ENCODE measurements at regions not wholly inside any gene's neighbourhood (a gene's known extent, or its start where the extent isn't known, plus 50 kb on each side); places are given as distances from the start of the nearest gene placed in this dataset.

DNA sequence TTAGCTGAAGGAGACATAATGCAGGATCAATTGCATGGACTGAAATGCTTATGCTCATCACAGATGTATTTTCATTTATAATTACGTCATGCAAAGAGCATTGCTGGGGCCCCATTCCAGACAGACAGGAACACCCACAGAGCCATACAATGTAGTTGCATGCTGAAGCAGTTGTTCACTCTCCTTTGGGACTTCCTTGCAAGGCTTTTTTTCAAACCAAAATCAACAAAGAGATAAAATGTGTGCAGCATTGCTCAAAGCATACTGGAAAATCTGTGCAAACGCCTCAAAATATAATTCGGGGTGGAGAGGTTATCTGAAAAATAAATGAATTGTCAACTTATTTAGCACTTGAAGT is 463.2 kb downstream of the CDH2 start:
- no peak for DNase-seq (ENCODE audit: low read depth)
- TF ChIP-seq, protein P1, sequence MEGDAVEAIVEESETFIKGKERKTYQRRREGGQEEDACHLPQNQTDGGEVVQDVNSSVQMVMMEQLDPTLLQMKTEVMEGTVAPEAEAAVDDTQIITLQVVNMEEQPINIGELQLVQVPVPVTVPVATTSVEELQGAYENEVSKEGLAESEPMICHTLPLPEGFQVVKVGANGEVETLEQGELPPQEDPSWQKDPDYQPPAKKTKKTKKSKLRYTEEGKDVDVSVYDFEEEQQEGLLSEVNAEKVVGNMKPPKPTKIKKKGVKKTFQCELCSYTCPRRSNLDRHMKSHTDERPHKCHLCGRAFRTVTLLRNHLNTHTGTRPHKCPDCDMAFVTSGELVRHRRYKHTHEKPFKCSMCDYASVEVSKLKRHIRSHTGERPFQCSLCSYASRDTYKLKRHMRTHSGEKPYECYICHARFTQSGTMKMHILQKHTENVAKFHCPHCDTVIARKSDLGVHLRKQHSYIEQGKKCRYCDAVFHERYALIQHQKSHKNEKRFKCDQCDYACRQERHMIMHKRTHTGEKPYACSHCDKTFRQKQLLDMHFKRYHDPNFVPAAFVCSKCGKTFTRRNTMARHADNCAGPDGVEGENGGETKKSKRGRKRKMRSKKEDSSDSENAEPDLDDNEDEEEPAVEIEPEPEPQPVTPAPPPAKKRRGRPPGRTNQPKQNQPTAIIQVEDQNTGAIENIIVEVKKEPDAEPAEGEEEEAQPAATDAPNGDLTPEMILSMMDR (conservative IDR thresholded peaks at IDR 0.05; ENCODE audit: low read depth, low read length) = no peak
- no peak overlapping the region for H3K4me3 ChIP-seq (ENCODE audit: low read depth, low read length)

DNA sequence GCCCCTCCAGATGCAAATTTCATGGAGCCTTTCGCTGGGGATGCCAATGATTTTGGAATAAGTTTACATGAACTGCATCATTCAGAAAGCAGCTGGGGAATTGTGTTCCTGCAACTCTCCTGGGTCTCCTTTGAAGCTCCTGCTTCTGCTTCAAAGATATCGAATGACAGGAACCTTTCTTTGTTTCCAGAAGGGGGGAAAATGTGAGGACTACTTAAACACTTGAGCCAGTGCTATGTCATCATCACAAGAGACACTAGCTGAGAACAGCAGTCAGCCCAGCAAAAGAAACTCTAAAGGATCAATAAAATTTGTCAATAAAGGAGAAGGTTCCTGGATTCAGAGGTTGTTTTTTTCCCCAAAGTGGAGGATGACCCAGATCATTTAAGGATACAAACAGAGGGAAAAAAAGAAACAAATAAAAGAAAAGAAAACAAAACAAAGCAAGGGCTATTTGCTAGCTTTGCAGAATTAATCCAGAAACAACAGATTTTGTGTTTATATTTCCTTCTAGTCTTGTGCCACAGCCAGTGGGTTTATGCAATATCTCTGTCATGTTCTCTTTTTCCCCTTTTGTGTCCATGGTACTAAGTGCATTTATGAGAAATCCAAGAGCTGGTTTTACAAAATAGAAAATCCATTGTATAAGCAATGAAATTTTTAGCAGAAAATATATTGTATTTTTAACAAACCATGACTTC is 463.7 kb downstream of the CDH2 start:
- no peak for DNase-seq (ENCODE audit: low read depth)
- H3K4me3 ChIP-seq (ENCODE audit: low read depth, low read length) = no peak overlapping the region
- TF ChIP-seq, protein P1 (conservative IDR thresholded peaks at IDR 0.05; ENCODE audit: low read depth, low read length) = no peak

DNA sequence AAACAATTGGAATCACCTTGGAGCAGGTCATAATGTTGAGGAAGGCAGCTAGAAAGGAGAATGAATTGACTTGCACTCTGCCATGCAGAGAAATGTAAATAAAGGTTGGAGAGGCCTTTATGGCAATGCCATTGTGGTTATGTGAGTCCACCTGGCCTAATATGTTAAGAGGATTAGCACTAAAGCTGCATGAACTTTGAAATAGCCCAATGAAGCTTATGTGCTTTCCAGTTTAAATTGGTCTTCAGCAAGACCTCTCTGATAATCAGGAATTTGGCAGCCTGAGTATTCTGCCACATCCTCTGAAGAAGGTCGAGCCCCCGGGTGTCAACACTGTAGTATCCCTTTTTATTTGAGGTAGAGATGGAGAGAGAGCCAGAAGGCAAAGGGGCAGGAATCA is 464.9 kb downstream of the CDH2 start:
- no peak for DNase-seq (ENCODE audit: low read depth)
- no peak overlapping the region for H3K4me3 ChIP-seq (ENCODE audit: low read depth, low read length)
- TF ChIP-seq, protein P1 (conservative IDR thresholded peaks at IDR 0.05; ENCODE audit: low read depth, low read length) = no peak

DNA sequence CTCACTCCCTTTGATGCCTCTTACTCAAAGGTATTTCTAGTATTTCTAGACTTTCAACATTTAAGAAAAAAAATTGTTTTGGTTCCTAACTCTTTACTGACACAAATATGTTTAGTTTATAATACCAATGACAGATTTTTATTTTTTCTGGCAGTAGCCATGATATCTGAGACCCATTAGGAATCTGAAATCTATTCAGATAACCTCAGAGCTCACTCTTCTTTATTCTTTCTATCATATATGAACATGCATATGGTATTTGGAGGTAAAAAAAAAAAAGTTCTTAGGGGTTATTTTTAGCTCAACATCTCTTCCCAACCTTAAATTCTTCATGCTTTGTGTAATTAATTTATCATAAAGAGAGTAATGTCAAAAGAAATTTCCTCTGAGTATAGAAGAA is 465.5 kb downstream of the CDH2 start:
- no peak for DNase-seq (ENCODE audit: low read depth)
- no peak overlapping the region for H3K4me3 ChIP-seq (ENCODE audit: low read depth, low read length)
- TF ChIP-seq, protein P1 (conservative IDR thresholded peaks at IDR 0.05; ENCODE audit: low read depth, low read length) = no peak

DNA sequence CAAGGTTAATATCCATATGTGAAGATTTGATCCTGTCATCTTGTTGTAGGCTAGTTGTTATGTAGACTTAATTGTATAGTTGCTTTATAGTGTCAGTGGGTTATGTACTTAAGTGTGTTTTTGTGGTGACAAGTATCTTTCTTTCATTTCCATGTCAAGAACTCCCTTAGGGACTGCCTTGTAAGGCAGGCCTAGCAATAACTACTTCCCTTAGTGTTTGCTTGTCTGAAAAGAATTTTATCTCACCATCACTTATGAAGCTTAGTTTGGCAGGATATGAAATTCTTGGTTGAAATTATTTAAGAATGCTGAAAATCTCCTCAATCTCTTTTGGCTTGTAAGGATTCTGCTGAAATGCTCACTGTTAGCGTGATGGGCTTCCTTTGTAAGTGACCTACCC is 467.6 kb downstream of the CDH2 start:
- H3K4me3 ChIP-seq (ENCODE audit: low read depth, low read length) = no peak overlapping the region
- TF ChIP-seq, protein P1 (conservative IDR thresholded peaks at IDR 0.05; ENCODE audit: low read depth, low read length) = no peak
- no peak for DNase-seq (ENCODE audit: low read depth)

DNA sequence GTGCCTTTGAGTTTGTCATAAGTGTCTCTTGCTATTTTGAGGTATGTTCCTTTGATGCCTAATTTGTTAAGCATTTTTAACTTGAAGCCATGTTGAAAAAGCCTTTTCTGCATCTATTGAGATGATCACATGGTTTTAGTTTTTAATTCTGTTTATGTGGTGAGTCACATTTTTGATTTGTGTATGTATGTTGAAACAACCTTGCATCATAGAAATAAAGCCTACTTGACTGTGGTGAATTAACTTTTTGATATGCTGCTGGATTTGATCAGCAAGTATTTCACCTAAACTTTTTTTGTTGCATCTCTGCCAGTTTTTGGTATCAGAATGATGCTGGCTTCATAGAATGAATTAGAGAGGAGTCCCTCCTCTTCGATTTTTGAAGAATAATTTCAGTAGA is 469.7 kb downstream of the CDH2 start:
- no peak overlapping the region for H3K4me3 ChIP-seq (ENCODE audit: low read depth, low read length)
- TF ChIP-seq, protein P1 (conservative IDR thresholded peaks at IDR 0.05; ENCODE audit: low read depth, low read length) = no peak
- no peak for DNase-seq (ENCODE audit: low read depth)

DNA sequence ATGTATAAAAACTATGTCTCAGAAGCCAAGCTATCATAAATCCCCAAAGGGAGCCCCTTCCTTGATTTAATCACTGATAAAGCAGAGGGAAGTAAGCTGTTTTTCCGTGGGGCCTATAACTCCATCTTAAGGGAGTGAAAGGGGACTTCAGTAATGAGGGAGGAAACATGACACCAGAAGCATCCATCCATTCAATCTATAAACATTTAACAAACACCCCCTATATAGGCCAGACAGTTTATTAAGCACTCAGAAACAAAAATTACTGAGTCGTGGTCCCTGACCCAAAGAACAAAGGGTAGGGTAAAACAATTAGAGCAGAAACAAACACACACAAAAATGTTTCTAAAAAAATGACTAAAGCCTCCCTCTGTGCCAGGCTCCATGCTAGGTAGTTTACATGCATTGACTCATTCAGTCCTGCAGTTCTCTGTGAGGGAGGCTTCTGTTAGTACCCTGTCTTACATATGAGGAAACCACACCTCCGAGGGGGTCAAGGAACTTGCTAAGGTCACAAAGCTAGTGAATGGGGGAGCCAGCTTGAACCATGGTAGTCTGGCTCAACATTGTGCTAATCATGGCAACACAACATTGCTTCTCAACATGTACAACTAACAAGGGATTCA is 472.1 kb downstream of the CDH2 start:
- H3K4me3 ChIP-seq (ENCODE audit: low read depth, low read length) = no peak overlapping the region
- peak; percentile 10 for DNase-seq (ENCODE audit: low read depth)
- TF ChIP-seq, protein P1 (conservative IDR thresholded peaks at IDR 0.05; ENCODE audit: low read depth, low read length) = no peak

Measured in epithelial cell of proximal tubule (primary cell).